PC-3 (cell line): ENCODE measurements at regions not wholly inside any gene's neighbourhood (a gene's known extent, or its start where the extent isn't known, plus 50 kb on each side); places are given as distances from the start of the nearest gene placed in this dataset.
"Not testable (repeated sequence)": the region's sequence is repeated elsewhere in the genome, so short reads cannot be mapped to it uniquely, and the experiment has no call there.

Source experiments
- EZH2phosphoT487 ChIP-seq: fragments of 300-600 bp; sonication (generic); IDR thresholded peaks from 2 replicates; pipeline ENCODE4 v1.6.1; 2018; ENCODE audit warnings: mild to moderate bottlenecking, antibody characterized with exemption, low read length, borderline replicate concordance
- TF ChIP-seq, protein P1 (sequence below): fragments of 300-600 bp; sonication (generic); conservative IDR thresholded peaks from 2 replicates; pipeline ENCODE4 v1.5.1; 2017; ENCODE audit warnings: antibody characterized with exemption, low read depth, mild to moderate bottlenecking, low read length

GRCh38 chr2:167563885-167564619 lies 675.8 kb downstream of the XIRP2 start:
- TF ChIP-seq, protein P1, sequence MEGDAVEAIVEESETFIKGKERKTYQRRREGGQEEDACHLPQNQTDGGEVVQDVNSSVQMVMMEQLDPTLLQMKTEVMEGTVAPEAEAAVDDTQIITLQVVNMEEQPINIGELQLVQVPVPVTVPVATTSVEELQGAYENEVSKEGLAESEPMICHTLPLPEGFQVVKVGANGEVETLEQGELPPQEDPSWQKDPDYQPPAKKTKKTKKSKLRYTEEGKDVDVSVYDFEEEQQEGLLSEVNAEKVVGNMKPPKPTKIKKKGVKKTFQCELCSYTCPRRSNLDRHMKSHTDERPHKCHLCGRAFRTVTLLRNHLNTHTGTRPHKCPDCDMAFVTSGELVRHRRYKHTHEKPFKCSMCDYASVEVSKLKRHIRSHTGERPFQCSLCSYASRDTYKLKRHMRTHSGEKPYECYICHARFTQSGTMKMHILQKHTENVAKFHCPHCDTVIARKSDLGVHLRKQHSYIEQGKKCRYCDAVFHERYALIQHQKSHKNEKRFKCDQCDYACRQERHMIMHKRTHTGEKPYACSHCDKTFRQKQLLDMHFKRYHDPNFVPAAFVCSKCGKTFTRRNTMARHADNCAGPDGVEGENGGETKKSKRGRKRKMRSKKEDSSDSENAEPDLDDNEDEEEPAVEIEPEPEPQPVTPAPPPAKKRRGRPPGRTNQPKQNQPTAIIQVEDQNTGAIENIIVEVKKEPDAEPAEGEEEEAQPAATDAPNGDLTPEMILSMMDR = not testable (repeated sequence)
- not testable (repeated sequence) for TF ChIP-seq EZH2phosphoT487
